Smooth muscle cell (in vitro differentiated cells): ENCODE measurements at regions not wholly inside any gene's neighbourhood (a gene's known extent, or its start where the extent isn't known, plus 50 kb on each side); places are given as distances from the start of the nearest gene placed in this dataset.

Experiments
- DNase-seq: peaks from one replicate; lab custom pipeline; 2025; ENCODE audit not compliant: unreplicated experiment; lab: John Stamatoyannopoulos, UW
- H2AFZ ChIP-seq: fragments of 200-600 bp; sonication (generic); 2 replicates; pipeline ENCODE4 v1.6.0; 2016; ENCODE audit warnings: antibody characterized with exemption, low read depth, mild to moderate bottlenecking
- H3F3A ChIP-seq: fragments of 200-600 bp; sonication (generic); 2 replicates; pipeline ENCODE4 v1.6.0; 2017; ENCODE audit warnings: antibody characterized with exemption, low read depth
- H3K27ac ChIP-seq: fragments of 200-600 bp; sonication (generic); 2 replicates; pipeline ENCODE4 v1.5.1; 2016; ENCODE audit warnings: low read depth, mild to moderate bottlenecking
- H3K27me3 ChIP-seq: fragments of 200-600 bp; sonication (generic); 2 replicates; pipeline ENCODE4 v1.6.1; 2016; ENCODE audit warnings: low read depth, mild to moderate bottlenecking
- H3K36me3 ChIP-seq: fragments of 200-600 bp; sonication (generic); 2 replicates; pipeline ENCODE4 v1.5.1; 2016; ENCODE audit warnings: low read depth
- H3K4me1 ChIP-seq: fragments of 200-600 bp; sonication (generic); 2 replicates; pipeline ENCODE4 v1.5.1; 2016; ENCODE audit warnings: low read depth
- H3K4me2 ChIP-seq: fragments of 200-600 bp; sonication (generic); 2 replicates; pipeline ENCODE4 v1.6.0; 2016; ENCODE audit warnings: mild to moderate bottlenecking
- H3K4me3 ChIP-seq: fragments of 200-600 bp; sonication (generic); 2 replicates; pipeline ENCODE4 v1.5.1; 2016; ENCODE audit warnings: mild to moderate bottlenecking
- H3K79me2 ChIP-seq: fragments of 200-600 bp; sonication (generic); 2 replicates; pipeline ENCODE4 v1.6.0; 2016; ENCODE audit warnings: low read depth, mild to moderate bottlenecking
- H3K9ac ChIP-seq: fragments of 200-600 bp; sonication (generic); 2 replicates; pipeline ENCODE4 v1.6.0; 2016; ENCODE audit warnings: low read depth
- H3K9me3 ChIP-seq: fragments of 200-600 bp; sonication (generic); replicated peaks from 2 replicates; pipeline ENCODE4 v1.5.1; 2016; ENCODE audit warnings: low read depth
- H4K20me1 ChIP-seq: fragments of 200-600 bp; sonication (generic); 2 replicates; pipeline ENCODE4 v1.6.0; 2016; ENCODE audit warnings: low read depth
- WGBS: methylation state at CpG from one replicate; pipeline ENCODE4 v1.1.7; 2016; ENCODE audit warnings: low lambda C conversion rate; 5-methylcytosine and 5-hydroxymethylcytosine counted together
- TF ChIP-seq, protein P1 (sequence below): fragments of 200-600 bp; sonication (generic); IDR thresholded peaks from 2 replicates; pipeline ENCODE4 v1.5.1; 2017; ENCODE audit warnings: borderline replicate concordance, mild to moderate bottlenecking, antibody characterized with exemption; ENCODE audit not compliant: insufficient read depth, poor library complexity, severe bottlenecking

DNA sequence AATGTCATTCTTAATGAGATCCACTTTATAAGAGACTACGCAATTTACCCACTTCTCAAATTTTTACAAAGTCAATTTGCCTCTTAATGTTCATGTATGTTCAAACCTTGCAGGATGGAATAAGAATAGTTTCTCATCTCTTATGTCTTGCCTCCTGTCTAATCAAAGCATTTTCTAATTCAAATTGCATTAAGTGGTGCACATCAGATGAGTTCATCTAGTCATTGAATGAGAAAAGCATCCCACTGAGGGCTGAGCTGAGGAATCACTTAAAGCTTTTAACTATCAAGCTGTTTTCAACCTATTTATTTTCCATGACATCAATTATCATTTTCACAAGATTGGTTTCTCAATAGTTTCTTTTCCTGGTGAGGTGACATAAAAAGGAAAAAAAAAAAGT lies 1964.0 kb downstream of the PCDH7 start:
- no peak overlapping the region for H3K4me3 ChIP-seq
- no peaks in the 10 kb centered on the region for H3K27me3 ChIP-seq
- H3K9me3 ChIP-seq = no peaks in the 10 kb centered on the region
- 85% methylated on average over 1 of the region's 1 CpG for WGBS
- no peaks in the 10 kb centered on the region for H4K20me1 ChIP-seq
- TF ChIP-seq, protein P1, sequence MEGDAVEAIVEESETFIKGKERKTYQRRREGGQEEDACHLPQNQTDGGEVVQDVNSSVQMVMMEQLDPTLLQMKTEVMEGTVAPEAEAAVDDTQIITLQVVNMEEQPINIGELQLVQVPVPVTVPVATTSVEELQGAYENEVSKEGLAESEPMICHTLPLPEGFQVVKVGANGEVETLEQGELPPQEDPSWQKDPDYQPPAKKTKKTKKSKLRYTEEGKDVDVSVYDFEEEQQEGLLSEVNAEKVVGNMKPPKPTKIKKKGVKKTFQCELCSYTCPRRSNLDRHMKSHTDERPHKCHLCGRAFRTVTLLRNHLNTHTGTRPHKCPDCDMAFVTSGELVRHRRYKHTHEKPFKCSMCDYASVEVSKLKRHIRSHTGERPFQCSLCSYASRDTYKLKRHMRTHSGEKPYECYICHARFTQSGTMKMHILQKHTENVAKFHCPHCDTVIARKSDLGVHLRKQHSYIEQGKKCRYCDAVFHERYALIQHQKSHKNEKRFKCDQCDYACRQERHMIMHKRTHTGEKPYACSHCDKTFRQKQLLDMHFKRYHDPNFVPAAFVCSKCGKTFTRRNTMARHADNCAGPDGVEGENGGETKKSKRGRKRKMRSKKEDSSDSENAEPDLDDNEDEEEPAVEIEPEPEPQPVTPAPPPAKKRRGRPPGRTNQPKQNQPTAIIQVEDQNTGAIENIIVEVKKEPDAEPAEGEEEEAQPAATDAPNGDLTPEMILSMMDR = no peak
- no peak for DNase-seq
- H3K36me3 ChIP-seq = no peaks in the 10 kb centered on the region
- no peaks in the 10 kb centered on the region for H3K4me1 ChIP-seq
- H3F3A ChIP-seq = no peaks in the 10 kb centered on the region
- H3K4me2 ChIP-seq = no peak overlapping the region
- H2AFZ ChIP-seq = no peak overlapping the region
- no peak overlapping the region for H3K27ac ChIP-seq
- no peaks in the 10 kb centered on the region for H3K79me2 ChIP-seq
- H3K9ac ChIP-seq = no peak overlapping the region

DNA sequence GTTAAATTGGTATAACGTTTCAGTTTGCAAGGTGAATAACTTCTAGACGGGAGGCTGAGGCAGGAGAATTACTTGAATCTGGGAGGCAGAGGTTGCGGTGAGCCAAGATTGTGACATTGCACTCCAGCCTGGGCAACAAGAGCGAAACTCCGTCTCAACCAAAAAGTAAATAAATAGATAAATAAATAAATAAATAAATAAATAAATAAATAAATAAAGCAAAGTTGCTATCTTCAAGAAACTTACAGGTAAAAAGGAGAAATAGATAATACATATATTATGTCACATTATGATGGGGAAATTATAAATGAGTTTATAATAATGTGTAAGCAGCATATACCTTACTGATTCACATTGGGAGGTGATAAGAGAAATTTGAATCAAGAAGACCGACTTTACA lies 1966.0 kb downstream of the PCDH7 start:
- Histone ChIP-seq H3K36me3 (no peaks in the 10 kb centered on the region), H3K4me1 (no peaks in the 10 kb centered on the region), H3K27ac (no peak overlapping the region), H3K9me3 (no peaks in the 10 kb centered on the region), H2AFZ (no peak overlapping the region), H3F3A (no peaks in the 10 kb centered on the region), H4K20me1 (no peaks in the 10 kb centered on the region), H3K9ac (no peak overlapping the region), H3K4me2 (no peak overlapping the region), H3K79me2 (no peaks in the 10 kb centered on the region), H3K27me3 (no peaks in the 10 kb centered on the region), H3K4me3 (no peak overlapping the region)
- TF ChIP-seq, protein P1 = no peak
- no peak for DNase-seq
- 93% methylated on average over 6 of the region's 6 CpGs for WGBS

DNA sequence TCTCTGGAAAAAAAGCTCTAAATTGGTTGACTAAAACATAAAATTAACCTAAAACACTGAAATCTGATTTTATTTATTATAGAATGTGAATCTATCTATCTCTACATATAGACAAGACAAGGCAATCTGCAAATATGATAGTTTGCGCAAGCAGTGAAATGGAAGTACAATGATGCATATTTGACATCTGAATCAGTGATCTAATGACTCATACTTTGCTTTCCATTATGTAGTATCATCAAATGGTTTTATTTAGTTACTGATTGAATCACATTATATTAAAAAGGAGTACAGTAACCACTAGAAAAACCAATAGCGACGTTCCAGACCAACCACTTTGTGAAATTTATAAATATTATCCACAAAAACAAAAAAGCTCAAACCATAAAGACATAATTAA lies 1969.3 kb downstream of the PCDH7 start:
- Histone ChIP-seq H3K79me2 (no peaks in the 10 kb centered on the region), H3K36me3 (no peaks in the 10 kb centered on the region), H3K27ac (no peak overlapping the region), H3K27me3 (no peaks in the 10 kb centered on the region), H3K4me3 (no peak overlapping the region), H3K4me1 (no peaks in the 10 kb centered on the region), H3K4me2 (no peak overlapping the region), H3F3A (no peaks in the 10 kb centered on the region), H3K9ac (no peak overlapping the region), H3K9me3 (no peaks in the 10 kb centered on the region), H4K20me1 (no peaks in the 10 kb centered on the region), H2AFZ (no peak overlapping the region)
- DNase-seq = no peak
- WGBS = 92% methylated on average over 3 of the region's 3 CpGs
- TF ChIP-seq, protein P1 = no peak

DNA sequence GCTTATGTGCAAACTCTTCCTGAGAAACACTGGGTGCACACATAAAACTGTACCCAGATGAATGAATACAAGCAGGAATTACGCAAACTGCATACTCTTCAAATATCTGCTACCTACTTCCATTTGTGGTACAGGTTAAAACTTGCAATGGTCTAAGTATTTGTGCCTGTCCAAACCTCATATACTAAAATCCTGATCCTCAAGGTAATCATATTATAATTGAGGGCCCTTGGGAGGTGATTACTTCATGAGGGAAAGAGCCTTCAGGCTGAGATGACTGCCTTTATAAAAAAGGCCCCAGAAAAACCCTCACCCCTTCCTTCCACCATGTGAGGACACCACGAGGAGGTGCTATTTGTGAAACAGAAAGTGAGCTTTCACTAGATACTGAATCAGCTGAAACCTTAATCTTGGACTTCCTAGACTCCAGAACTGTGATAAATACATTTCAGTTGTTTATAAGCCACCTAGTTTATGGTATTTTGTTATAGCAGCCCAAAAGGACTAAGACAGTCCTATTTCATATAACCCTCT lies 1977.2 kb downstream of the PCDH7 start:
- H3K9ac ChIP-seq = no peak overlapping the region
- H2AFZ ChIP-seq = no peak overlapping the region
- no peak for DNase-seq
- H3K27ac ChIP-seq = no peak overlapping the region
- no peaks in the 10 kb centered on the region for H3K79me2 ChIP-seq
- no peak overlapping the region for H3K4me3 ChIP-seq
- no peaks in the 10 kb centered on the region for H3K9me3 ChIP-seq
- H3K4me2 ChIP-seq = no peak overlapping the region
- H3F3A ChIP-seq = no peaks in the 10 kb centered on the region
- TF ChIP-seq, protein P1 = no peak
- WGBS = 80% methylated on average over 2 of the region's 2 CpGs
- H3K27me3 ChIP-seq = no peaks in the 10 kb centered on the region
- no peaks in the 10 kb centered on the region for H3K4me1 ChIP-seq
- H3K36me3 ChIP-seq = no peaks in the 10 kb centered on the region
- no peaks in the 10 kb centered on the region for H4K20me1 ChIP-seq
